GM23338 (cell line): ENCODE measurements at regions not wholly inside any gene's neighbourhood (a gene's known extent, or its start where the extent isn't known, plus 50 kb on each side); places are given as distances from the start of the nearest gene placed in this dataset.

Experiments used
- CREB1 ChIP-seq: fragments of 250-450 bp; sonication (Bioruptor Pico); IDR thresholded peaks from 2 replicates; pipeline ENCODE4 v1.5.0; 2020; ENCODE audit warnings: low read depth, mild to moderate bottlenecking, moderate library complexity
- EZH2 ChIP-seq: fragments of 200-600 bp; sonication (generic); IDR thresholded peaks from one replicate; pipeline ENCODE4 v1.8.0; 2017; ENCODE audit warnings: antibody characterized with exemption, mild to moderate bottlenecking, low read depth; ENCODE audit not compliant: unreplicated experiment
- EZH2phosphoT487 ChIP-seq: fragments of 200-600 bp; sonication (generic); IDR thresholded peaks from one replicate; pipeline ENCODE4 v1.8.1; 2018; ENCODE audit warnings: antibody characterized with exemption; ENCODE audit not compliant: unreplicated experiment
- NANOG ChIP-seq: IDR thresholded peaks from 2 replicates; pipeline ENCODE4 v1.6.1; 2016; ENCODE audit warnings: antibody characterized with exemption, borderline replicate concordance
- POLR2AphosphoS5 ChIP-seq: IDR thresholded peaks from 2 replicates; pipeline ENCODE4 v1.6.1; 2016; ENCODE audit warnings: antibody characterized with exemption, low read depth
- STAT1 ChIP-seq: IDR thresholded peaks from one replicate; pipeline ENCODE4 v1.6.1; 2016; ENCODE audit warnings: antibody characterized with exemption; ENCODE audit not compliant: unreplicated experiment
- ZNF114 ChIP-seq: fragments of 250-450 bp; sonication (Bioruptor Pico); IDR thresholded peaks from 2 replicates; pipeline ENCODE4 v1.5.0; 2020; ENCODE audit warnings: mild to moderate bottlenecking, moderate library complexity
- ZNF331 ChIP-seq: fragments of 250-450 bp; sonication (Bioruptor Pico); IDR thresholded peaks from 2 replicates; pipeline ENCODE4 v1.5.0; 2020; ENCODE audit warnings: low read depth, mild to moderate bottlenecking, moderate library complexity
- TF ChIP-seq, protein P1 (sequence below), 2 experiments: fragments of 200-600 bp in 1 of 2; sonication (generic) in 1 of 2; conservative IDR thresholded peaks; 2 replicates each; pipeline versions ENCODE4 v1.5.1 to v1.6.1; 2016 to 2017; ENCODE audit warnings: antibody characterized with exemption in 2 of 2, low read depth in 2 of 2, mild to moderate bottlenecking in 2 of 2, moderate library complexity in 1 of 2
- TF ChIP-seq, protein P2 (sequence below): IDR thresholded peaks from one replicate; pipeline ENCODE4 v1.6.1; 2018; ENCODE audit warnings: antibody characterized with exemption; ENCODE audit not compliant: unreplicated experiment
- TF ChIP-seq, protein P3 (sequence below): fragments of 250-450 bp; sonication (Bioruptor Pico); IDR thresholded peaks from 2 replicates; pipeline ENCODE4 v1.5.0; 2020; ENCODE audit warnings: mild to moderate bottlenecking, moderate library complexity

DNA sequence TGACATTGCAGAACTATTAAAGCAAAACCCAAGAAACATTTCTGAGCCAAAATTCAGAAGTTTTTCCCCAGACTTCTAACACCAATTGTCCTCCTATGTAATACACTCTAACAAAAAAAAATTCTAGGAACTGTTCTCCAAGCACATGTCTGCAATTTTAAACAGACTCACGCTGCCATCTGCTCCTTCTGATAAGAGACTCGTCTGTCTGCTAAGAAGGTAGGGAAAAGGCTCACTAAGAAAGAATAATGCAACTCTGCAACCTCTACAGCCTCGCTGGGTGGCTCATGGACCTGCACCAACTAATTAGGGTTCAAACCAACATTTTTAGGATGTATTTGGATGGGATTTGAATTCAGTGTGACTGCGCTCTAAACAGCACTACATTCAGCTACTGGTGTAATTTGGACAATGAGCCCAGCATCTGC lies 366.5 kb downstream of the DSC3 start:
- TF ChIP-seq EZH2 = no peak
- TF ChIP-seq STAT1 = no peak
- no peak for TF ChIP-seq POLR2AphosphoS5
- TF ChIP-seq, protein P1, sequence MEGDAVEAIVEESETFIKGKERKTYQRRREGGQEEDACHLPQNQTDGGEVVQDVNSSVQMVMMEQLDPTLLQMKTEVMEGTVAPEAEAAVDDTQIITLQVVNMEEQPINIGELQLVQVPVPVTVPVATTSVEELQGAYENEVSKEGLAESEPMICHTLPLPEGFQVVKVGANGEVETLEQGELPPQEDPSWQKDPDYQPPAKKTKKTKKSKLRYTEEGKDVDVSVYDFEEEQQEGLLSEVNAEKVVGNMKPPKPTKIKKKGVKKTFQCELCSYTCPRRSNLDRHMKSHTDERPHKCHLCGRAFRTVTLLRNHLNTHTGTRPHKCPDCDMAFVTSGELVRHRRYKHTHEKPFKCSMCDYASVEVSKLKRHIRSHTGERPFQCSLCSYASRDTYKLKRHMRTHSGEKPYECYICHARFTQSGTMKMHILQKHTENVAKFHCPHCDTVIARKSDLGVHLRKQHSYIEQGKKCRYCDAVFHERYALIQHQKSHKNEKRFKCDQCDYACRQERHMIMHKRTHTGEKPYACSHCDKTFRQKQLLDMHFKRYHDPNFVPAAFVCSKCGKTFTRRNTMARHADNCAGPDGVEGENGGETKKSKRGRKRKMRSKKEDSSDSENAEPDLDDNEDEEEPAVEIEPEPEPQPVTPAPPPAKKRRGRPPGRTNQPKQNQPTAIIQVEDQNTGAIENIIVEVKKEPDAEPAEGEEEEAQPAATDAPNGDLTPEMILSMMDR (conservative IDR thresholded peaks at IDR 0.05; ENCODE audit: low read depth in 2 of 2) = no peak
- TF ChIP-seq, protein P2, sequence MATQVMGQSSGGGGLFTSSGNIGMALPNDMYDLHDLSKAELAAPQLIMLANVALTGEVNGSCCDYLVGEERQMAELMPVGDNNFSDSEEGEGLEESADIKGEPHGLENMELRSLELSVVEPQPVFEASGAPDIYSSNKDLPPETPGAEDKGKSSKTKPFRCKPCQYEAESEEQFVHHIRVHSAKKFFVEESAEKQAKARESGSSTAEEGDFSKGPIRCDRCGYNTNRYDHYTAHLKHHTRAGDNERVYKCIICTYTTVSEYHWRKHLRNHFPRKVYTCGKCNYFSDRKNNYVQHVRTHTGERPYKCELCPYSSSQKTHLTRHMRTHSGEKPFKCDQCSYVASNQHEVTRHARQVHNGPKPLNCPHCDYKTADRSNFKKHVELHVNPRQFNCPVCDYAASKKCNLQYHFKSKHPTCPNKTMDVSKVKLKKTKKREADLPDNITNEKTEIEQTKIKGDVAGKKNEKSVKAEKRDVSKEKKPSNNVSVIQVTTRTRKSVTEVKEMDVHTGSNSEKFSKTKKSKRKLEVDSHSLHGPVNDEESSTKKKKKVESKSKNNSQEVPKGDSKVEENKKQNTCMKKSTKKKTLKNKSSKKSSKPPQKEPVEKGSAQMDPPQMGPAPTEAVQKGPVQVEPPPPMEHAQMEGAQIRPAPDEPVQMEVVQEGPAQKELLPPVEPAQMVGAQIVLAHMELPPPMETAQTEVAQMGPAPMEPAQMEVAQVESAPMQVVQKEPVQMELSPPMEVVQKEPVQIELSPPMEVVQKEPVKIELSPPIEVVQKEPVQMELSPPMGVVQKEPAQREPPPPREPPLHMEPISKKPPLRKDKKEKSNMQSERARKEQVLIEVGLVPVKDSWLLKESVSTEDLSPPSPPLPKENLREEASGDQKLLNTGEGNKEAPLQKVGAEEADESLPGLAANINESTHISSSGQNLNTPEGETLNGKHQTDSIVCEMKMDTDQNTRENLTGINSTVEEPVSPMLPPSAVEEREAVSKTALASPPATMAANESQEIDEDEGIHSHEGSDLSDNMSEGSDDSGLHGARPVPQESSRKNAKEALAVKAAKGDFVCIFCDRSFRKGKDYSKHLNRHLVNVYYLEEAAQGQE = no peak
- TF ChIP-seq NANOG = no peak
- TF ChIP-seq EZH2phosphoT487 = no peak
- TF ChIP-seq ZNF331 (CRISPR knock-in tag) = no peak
- no peak for TF ChIP-seq CREB1 (CRISPR knock-in tag)
- TF ChIP-seq, protein P3, sequence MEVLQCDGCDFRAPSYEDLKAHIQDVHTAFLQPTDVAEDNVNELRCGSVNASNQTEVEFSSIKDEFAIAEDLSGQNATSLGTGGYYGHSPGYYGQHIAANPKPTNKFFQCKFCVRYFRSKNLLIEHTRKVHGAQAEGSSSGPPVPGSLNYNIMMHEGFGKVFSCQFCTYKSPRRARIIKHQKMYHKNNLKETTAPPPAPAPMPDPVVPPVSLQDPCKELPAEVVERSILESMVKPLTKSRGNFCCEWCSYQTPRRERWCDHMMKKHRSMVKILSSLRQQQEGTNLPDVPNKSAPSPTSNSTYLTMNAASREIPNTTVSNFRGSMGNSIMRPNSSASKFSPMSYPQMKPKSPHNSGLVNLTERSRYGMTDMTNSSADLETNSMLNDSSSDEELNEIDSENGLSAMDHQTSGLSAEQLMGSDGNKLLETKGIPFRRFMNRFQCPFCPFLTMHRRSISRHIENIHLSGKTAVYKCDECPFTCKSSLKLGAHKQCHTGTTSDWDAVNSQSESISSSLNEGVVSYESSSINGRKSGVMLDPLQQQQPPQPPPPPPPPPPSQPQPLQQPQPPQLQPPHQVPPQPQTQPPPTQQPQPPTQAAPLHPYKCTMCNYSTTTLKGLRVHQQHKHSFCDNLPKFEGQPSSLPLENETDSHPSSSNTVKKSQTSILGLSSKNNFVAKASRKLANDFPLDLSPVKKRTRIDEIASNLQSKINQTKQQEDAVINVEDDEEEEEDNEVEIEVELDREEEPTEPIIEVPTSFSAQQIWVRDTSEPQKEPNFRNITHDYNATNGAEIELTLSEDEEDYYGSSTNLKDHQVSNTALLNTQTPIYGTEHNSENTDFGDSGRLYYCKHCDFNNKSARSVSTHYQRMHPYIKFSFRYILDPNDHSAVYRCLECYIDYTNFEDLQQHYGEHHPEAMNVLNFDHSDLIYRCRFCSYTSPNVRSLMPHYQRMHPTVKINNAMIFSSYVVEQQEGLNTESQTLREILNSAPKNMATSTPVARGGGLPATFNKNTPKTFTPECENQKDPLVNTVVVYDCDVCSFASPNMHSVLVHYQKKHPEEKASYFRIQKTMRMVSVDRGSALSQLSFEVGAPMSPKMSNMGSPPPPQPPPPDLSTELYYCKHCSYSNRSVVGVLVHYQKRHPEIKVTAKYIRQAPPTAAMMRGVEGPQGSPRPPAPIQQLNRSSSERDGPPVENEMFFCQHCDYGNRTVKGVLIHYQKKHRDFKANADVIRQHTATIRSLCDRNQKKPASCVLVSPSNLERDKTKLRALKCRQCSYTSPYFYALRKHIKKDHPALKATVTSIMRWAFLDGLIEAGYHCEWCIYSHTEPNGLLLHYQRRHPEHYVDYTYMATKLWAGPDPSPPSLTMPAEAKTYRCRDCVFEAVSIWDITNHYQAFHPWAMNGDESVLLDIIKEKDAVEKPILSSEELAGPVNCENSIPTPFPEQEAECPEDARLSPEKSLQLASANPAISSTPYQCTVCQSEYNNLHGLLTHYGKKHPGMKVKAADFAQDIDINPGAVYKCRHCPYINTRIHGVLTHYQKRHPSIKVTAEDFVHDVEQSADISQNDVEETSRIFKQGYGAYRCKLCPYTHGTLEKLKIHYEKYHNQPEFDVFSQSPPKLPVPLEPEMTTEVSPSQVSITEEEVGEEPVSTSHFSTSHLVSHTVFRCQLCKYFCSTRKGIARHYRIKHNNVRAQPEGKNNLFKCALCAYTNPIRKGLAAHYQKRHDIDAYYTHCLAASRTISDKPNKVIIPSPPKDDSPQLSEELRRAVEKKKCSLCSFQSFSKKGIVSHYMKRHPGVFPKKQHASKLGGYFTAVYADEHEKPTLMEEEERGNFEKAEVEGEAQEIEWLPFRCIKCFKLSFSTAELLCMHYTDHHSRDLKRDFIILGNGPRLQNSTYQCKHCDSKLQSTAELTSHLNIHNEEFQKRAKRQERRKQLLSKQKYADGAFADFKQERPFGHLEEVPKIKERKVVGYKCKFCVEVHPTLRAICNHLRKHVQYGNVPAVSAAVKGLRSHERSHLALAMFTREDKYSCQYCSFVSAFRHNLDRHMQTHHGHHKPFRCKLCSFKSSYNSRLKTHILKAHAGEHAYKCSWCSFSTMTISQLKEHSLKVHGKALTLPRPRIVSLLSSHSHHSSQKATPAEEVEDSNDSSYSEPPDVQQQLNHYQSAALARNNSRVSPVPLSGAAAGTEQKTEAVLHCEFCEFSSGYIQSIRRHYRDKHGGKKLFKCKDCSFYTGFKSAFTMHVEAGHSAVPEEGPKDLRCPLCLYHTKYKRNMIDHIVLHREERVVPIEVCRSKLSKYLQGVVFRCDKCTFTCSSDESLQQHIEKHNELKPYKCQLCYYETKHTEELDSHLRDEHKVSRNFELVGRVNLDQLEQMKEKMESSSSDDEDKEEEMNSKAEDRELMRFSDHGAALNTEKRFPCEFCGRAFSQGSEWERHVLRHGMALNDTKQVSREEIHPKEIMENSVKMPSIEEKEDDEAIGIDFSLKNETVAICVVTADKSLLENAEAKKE (CRISPR knock-in tag) = no peak
- TF ChIP-seq ZNF114 (CRISPR knock-in tag) = no peak
